GM21381 (cell line): ENCODE measurements at regions not wholly inside any gene's neighbourhood (a gene's known extent, or its start where the extent isn't known, plus 50 kb on each side); places are given as distances from the start of the nearest gene placed in this dataset.
"Not testable (repeated sequence)": the region's sequence is repeated elsewhere in the genome, so short reads cannot be mapped to it uniquely, and the experiment has no call there.

Experiments
- ATAC-seq: cut with Tn5 transposase; IDR thresholded peaks from one replicate; pipeline ENCODE4 v1.9.1; 2021; ENCODE audit warnings: mild to moderate bottlenecking, moderate library complexity; ENCODE audit not compliant: unreplicated experiment

DNA sequence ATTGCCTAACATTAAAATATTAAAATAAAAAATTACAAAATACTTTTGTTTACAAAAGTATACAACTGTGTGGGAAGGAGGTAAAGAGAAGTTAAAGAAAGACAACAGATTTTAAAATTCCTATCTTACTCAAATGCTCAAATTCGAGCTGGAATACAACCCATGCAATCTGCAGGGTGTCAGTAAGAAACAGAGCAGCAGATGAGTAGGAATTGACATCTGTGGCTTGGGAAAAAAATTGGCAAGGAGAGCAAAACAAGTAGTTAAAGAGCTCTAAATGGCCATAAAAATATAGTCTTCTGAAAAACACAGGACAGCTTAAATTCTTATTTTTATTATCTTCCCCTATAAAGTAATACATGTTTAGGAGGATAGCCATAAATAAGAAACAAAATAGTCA lies 1609.0 kb upstream of the AGA start:
- no peak for ATAC-seq

DNA sequence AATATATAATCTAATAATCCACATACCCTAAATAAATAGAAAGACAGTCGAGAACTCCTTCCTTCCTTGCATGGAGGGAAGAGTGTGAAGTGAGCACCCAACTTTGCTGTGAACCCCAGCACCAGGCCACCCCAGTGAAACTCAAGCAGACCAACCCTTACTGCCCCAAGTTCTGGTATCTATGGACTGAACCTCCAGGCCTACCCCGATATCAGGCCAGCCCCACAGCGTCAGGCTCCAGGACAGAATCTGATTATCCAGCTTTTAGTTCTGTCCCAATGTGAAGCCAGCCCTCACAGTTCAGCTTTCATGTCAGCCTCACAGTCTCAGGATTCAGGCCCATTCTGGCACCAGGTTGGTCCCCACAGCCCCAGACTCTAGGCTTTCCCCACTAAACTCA lies 1617.2 kb upstream of the AGA start:
- no peak for ATAC-seq

DNA sequence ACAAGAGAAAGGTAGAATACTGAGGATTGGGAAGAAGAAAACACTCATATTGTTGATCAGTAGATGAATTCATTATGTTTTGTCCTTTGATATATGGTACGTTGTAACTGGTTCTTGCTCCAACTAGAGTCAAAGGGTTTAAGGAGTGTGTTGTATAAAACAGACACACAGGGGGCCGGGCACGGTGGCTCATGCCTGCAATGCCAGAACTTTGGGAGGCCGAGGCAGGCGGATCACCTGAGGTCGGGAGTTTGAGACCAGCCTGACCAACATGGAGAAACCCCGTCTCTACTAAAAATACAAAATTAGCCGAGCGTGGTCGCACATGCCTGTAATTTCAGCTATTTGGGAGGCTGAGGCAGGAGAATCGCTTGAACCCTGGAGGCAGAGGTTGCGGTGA lies 1624.0 kb upstream of the AGA start:
- not testable (repeated sequence) for ATAC-seq

DNA sequence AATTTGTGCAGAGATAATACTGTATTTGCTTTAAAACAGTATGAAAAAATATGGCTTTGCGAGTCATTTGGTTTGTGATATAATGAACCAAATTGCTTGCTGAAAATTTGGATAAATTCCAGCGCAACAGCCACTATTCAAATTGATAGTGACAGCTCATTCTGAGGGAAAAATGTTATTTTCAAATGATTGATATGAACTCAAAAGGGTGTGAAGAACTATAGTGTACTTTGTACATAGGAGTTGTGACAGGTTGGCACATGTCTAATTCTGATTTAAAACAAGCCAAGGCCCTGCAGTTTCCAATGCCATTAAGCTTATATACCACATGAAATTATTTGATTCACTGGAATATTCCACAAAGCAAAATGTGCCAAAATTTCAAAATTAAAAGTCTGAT lies 1628.9 kb upstream of the AGA start:
- no peak for ATAC-seq

DNA sequence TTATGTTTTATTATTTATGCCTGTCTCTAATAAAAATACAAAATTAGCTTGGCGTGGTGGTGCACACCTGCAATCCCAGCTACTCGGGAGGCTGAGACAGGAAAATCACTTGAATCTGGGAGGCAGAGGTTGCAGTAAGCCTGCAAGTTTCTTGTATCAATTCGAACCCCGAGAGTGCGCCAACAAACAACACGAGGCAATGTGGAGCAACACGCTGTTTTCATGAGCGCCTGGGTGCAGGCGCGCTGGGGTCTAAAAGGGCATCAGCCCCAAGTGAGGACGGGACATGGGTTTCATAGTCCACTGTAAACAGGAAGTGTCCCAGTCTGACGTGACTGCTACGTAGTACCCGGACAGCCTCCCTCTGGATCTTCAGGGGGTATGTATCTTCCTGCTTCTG lies 1634.6 kb upstream of the AGA start:
- no peak for ATAC-seq

DNA sequence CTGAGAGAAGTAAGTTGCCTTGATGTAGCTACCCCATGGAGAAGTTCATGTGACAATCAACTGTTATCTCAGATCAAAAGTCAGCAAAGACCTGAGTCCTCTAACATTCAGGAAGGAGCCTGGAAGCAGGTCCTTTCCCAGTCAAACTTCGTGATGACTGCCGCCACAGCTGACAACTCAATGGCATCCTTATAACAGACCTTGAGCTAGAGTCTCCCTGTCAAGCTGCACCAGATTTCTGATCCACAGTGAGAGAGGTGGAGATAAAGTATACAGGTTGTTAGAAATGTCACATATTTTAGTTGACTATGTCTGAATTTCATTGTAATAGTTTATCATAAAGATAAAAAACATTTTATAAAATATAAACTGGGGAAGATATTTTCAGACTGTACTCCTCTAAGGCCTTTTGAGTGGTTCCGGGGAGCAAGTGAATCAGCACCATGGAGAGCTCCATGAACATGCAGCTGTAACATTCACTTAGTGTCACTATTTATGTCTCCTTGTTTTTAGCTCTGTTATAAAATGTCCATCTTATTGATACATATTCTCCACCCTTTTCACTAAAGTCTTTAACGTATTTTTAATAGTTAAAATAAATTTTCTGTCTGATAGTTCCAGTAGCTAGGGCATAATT lies 1653.5 kb upstream of the AGA start:
- ATAC-seq = no peak

DNA sequence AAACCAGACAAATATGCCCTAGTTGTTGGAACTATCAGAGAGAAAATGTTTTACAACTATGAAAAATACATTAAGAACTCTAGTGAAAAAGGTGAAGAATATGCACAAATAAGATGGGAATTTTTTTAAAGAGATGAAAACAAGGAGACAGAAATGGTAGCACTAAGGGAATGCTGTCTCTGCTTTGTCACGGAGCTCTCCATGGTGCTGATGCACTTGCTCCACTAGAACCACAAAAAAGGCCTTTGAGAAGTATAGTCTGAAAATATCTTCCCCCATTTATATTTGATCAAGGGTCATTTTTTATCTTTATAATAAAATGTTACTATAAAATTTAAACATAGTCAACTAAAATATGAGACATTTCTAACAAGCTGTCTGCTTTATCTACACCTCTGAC lies 1655.5 kb upstream of the AGA start:
- ATAC-seq = no peak

DNA sequence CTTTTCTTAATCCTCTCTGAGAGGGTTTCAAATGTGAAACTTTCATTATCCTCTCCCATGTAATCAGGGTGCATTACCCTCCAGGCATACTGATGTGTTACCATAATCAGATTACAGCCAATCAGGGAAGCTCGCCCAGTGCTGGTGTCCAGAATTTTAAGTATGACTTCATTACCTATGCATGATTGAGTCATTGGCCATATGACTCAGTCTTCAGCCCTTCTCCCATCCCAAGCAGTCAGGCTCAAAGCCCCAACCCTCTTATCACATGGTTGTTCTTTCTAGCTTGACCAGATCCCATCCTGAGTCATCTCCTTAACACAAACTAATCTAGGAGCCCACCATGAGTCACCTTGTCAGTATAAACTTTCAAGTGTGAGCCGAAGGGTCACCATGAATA lies 1668.1 kb upstream of the AGA start:
- no peak for ATAC-seq

DNA sequence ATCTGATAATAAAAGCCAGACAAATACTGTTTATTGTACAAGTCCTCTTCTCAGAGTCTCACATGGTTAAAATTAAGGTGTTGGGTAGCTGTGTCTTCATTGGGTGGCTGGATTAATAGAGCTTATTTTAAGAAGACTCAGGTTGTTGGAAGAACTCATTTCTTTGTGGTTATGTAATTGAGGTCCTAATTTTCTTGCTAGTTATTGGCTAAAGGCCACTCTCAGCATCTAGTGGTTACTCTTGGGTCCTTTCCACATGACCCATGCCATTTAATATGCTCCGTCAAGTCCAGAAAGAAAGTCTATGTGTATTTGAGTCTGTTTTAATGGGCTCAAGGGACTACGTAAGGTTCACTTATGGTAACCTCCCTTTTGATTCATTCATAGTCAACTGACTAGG lies 1668.6 kb upstream of the AGA start:
- no peak for ATAC-seq

DNA sequence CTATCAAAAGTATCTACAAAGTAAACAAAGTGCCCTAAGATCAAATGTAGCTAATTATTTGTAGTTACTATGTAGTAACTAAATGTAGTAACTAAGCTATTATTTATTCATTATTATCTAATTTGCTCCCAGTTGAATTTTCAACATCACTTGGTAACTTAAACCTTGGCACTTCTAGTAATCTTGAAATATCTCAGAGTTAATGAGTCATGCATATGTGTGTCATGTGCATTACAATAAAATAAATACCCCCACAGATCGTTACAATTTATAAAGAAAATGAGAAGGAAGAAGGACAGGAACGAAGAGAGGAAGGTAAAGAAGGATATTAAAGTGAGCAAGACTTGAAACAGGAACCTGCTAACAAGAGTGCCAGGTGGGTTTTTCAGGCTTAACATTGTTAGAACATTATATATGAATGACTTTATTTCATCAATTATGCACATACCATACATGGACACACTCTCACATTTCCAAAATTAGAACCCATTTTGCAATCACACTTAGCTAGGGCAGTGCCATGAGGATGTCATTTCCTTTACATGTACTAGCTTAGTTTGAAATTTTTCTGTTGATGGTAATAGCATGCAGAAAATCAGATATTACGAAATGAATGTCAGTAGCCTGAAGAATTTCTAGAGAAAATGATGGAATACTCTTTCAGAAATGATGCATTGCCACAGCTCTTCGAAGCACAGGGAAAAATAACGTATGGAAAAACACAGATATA lies 1670.4 kb upstream of the AGA start:
- ATAC-seq = no peak

DNA sequence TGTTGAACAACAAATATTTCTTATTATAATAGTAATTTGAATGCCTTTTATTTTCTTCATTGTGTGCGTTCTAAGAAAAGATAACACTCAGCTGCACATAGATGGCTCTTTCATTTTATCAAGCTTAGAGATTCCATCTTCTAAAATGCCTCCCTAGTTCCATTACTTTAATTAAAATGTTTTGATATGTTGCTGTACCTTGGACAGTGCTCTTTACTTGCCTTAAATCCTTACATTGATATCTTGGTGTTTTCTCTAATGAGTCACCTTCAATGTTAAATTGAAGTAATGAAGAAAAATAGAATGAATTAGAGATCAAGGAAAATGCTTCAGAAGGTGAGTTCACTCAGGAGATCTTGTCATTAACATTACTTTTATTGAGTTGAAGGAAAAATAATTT lies 1672.4 kb upstream of the AGA start:
- no peak for ATAC-seq

DNA sequence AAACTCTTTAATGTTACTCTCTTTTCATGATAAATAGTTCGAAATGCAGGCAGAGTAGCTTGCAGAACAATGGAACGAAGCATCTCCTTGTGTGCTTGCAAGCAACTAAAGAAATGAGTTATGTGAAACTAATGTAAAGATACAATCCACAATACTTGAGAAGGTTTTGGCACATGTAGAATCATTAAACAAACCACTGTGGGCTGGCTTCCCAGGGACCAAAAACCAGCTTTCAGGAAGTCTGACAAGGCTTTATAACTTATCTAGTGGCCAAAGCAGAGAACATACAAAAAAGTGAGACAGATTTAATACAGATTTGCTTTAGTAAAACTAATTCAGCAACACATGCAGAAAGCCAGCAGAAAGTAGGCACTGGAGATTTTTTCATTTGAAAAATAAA lies 1673.8 kb upstream of the AGA start:
- no peak for ATAC-seq

DNA sequence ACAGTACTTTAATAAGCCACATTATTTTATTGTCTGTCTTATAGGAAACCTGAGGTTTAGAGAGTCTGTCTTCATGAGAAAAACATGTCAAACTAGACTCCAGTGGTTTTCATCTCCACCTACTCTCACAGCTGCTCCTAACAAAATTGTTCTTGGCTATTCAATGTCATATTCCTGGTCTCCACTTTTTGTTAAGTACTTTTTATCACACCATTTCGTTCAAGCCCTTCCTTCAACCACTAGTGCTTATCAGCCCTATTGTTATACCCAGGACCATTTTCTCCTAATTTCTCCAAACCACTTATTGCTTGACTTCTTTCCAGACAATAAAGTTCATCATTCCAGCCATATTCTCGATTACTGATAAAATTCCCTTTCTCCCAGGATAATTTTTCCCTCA lies 1674.3 kb upstream of the AGA start:
- no peak for ATAC-seq

DNA sequence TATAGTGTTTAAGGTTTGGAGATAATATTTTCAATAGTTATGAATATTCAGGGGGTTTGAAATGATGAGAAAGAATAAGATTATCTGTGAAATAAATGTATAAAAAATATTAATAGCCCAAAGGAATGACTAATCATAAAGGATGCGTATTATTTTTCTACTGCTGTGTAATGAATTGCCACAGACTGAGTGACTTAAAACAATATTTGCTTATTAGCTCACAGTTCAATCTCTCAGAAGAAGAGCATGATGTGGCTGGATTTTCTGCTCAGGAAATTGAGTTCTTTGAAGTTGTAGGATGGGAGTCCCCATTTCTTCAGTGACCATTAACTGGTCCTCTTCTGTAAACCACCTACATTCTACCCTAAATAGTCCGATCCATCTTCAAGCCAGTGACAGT lies 1680.8 kb upstream of the AGA start:
- no peak for ATAC-seq

DNA sequence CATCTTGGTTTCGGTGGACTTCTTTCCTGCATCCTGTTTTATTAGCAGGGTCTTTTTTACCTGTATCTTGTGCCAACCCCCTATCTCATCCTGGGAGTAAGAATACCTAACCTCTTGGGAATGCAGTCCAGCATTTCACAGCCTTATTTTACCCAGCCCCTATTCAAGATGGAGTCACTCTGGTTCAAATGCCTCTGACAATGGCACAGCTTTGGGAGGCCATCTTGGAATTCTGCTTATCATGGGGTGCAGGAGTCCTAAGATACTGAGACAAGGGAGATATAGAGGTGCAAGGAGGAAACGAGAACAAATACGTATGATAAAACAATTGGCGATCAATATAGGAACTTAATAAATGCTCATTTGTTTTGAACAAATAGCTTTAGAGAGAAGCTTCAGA lies 1682.2 kb upstream of the AGA start:
- no peak for ATAC-seq

DNA sequence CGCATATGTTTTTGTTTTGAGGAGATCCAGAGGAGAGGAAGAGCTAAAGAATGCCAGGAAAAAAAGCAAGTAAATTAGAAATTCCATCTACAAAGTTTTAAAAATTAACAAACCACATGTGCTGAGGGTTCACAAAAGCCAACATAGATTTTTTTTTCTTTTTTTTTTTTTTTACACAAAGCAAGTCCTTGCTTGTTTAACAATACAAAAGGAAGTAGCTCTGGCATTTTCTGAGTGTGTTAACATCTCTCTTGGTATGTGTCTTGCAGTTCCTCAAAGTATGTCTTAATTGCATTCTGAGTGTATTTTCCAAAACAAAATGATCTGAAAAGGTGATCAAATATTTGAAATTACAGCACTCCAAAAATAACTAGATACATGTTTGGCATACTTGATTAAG lies 1682.7 kb upstream of the AGA start:
- ATAC-seq = no peak

DNA sequence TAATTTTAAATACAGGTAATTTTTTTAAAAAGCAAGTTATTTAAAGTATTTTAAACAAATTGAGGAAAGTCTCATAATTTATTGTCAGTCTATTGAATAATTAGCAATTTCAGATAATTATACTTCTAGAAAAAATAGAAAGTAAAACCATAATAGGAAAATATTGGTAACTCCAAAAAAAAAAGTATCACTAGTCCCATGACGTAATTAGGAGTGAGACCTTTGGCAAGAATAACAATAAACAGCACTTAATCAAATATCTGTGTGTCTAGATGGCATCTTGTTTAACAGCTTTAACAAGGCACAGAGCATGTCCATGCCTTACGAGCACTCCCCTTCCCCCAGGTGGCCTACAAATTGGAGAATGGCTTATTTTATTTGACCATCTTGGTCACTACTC lies 1683.6 kb upstream of the AGA start:
- no peak for ATAC-seq

DNA sequence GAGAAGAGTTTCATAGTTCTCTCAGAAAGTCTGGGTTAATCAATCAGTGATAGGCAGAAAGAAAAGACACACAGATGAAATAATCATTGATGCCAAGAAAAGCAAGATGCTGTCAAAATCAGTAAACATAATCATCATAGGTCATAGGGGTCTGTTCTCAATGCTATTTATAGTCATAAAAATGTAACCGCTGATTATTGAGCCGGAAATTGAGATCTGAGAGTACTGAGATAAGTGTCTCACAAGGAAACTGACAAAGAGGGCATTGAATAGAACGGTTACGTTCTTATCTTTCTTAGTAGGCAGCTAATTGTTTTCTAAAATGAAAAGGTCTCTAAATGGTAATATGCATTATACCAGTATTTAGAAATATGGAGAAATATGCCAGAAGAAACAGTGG lies 1686.1 kb upstream of the AGA start:
- ATAC-seq = no peak

DNA sequence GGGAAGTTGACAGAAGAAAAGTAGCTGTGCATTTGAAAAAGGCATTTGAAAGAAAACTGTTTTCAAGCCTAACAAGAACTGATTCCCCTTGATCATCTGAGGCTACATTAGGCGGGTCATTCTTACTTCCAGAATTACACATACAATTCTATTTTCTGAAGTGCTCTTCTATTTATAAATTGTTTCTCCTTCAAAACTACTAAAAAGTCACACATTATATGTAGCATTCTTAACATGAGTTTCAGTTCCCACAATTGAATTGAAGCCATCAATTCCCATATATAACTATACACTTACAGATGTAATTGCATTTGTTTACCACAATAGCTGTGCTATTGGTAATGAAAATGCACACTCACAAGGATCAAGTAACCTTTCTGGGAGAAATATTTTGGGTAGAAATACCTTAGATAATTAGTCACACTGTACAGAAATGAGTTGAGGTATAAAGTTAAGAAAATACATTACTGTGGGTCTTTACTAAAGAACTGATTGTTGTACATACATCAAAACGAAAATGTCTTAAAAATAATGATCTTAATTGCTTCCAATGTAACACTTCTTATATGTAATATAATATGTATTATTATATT lies 1688.0 kb upstream of the AGA start:
- no peak for ATAC-seq

DNA sequence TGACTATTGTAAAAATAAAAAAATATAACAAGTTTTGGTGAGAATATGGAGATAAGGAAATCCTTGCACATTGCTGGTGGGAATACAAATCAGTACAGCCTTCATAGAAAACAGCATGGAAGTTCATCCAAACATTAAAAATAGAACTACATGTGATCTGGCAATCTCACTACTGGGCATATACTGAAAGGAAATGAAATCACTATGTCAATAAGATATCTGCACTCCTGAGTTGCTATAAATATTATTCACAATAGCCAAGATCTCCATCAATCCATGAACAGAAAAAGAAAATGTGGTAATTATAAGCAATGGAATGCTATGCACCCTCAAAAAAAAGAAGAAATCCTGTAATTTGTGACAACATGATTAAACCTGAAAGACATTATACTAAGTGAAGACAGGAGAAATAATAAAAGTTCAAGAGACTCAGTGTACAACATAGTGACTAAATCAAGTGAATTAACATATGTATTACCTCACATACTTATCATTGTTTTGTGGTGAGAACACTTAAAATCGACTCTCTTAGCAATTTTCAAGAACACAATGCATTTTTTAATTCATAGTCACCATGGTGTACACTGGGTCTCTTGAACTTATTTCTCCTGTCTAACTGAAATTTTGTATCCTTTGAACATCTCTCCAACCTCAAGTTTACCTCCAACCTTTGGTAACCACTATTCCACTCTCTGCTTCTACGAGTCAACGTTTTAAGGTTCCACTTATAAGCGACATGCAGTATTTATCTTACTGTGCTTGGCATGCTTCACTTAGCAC lies 1703.7 kb upstream of the AGA start:
- no peak for ATAC-seq

DNA sequence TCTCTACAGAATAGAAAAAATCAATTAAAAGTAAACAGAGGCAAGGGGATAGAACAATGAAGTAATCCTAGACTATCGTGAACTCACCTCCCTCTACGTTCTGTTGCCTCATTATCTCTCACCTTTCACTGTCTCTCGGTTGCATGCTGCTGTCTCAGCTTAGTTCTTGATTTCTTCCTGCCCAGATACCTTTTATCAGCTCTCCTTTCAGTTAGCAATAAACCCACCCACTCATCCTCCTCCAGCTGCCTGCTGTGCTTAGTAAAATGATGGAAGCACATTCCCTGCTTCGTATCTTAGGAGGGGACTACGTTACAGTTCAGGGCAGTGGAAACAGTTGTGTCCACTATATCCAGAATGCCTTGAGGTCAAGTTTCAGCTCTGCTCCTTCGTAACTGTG lies 1709.5 kb upstream of the AGA start:
- ATAC-seq = no peak

DNA sequence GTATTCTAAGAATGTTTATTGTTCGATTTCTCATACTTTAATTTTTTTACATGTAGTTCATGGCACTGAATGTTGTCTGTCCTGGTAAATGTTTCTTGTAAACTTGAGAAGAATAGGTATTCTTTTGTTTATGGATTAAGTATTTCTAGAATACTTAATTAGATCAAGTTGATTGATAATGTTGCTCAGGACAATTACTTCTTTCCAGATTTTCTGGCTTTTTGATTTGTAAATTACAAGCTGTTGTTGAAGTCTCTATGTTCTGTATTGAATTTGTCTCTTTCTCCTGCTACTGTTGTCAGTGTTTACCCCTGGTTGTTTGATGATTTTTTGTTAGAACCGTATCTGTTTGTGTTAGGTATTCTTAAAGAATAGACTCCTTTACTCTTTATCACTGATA lies 1720.9 kb upstream of the AGA start:
- no peak for ATAC-seq
